Caco-2 (cell line): ENCODE measurements at regions not wholly inside any gene's neighbourhood (a gene's known extent, or its start where the extent isn't known, plus 50 kb on each side); places are given as distances from the start of the nearest gene placed in this dataset.

ENCODE experiments used
- BruUV-seq: library from RNA; stranded (reverse); fragments of 400-500 nt; replicated peaks from 2 replicates; lab custom pipeline; 2021; lab: Mats Ljungman, UMichigan
- CTCF ChIA-PET: fragments of 300-600 bp; sonication (Branson Sonifier 250); formaldehyde crosslinking; loops from one replicate; lab custom pipeline; 2022; ENCODE audit warnings: antibody characterized with exemption; lab: Charles Lee
- POLR2A ChIA-PET: fragments of 300-600 bp; sonication (Branson Sonifier 250); formaldehyde crosslinking; loops from one replicate; lab custom pipeline; 2022; ENCODE audit warnings: antibody characterized with exemption; lab: Charles Lee
- DNase-seq, 2 experiments: peaks; one replicate each; pipeline versions ENCODE4 v3.0.0 to v3.0.0-alpha.2; 2020 to 2022
- H3K27me3 ChIP-seq: replicated peaks from 2 replicates; pipeline ENCODE4 v1.6.0; 2011; ENCODE audit warnings: low read length; ENCODE audit not compliant: control insufficient read depth, insufficient read depth
- H3K36me3 ChIP-seq: 2 replicates; pipeline ENCODE4 v1.5.1; 2011; ENCODE audit warnings: low read length; ENCODE audit not compliant: control insufficient read depth, insufficient read depth
- H3K4me1 ChIP-seq: fragments of 250-450 bp; sonication (Bioruptor Pico); 2 replicates; pipeline ENCODE4 v1.5.1; 2020; ENCODE audit warnings: mild to moderate bottlenecking
- H3K4me3 ChIP-seq: 2 replicates; pipeline ENCODE4 v1.5.1; 2011; ENCODE audit warnings: low read depth, mild to moderate bottlenecking, control low read depth, low read length
- H3K9me3 ChIP-seq: fragments of 250-450 bp; sonication (Bioruptor Pico); 2 replicates; pipeline ENCODE4 v1.5.1; 2020; ENCODE audit warnings: mild to moderate bottlenecking, moderate library complexity
- H3K27ac Mint-ChIP-seq: one replicate; pipeline ENCODE4 v1.8.0; 2022; ENCODE audit warnings: mixed read lengths; ENCODE audit not compliant: unreplicated experiment
- H3K27me3 Mint-ChIP-seq: one replicate; pipeline ENCODE4 v1.8.0; 2022; ENCODE audit warnings: mixed read lengths; ENCODE audit not compliant: insufficient read depth, unreplicated experiment
- H3K36me3 Mint-ChIP-seq: one replicate; pipeline ENCODE4 v1.8.0; 2022; ENCODE audit warnings: mild to moderate bottlenecking, mixed read lengths; ENCODE audit not compliant: insufficient read depth, unreplicated experiment
- H3K4me1 Mint-ChIP-seq: one replicate; pipeline ENCODE4 v1.8.0; 2022; ENCODE audit warnings: low read depth, mixed read lengths; ENCODE audit not compliant: unreplicated experiment
- H3K4me3 Mint-ChIP-seq: one replicate; pipeline ENCODE4 v1.8.0; 2022; ENCODE audit warnings: mild to moderate bottlenecking, moderate library complexity, mixed read lengths; ENCODE audit not compliant: unreplicated experiment
- H3K9me3 Mint-ChIP-seq: one replicate; pipeline ENCODE4 v1.8.0; 2022; ENCODE audit warnings: mixed read lengths; ENCODE audit not compliant: unreplicated experiment
- CTCF ChIP-seq, 2 experiments: fragments of 200-600 bp in 1 of 2; IDR thresholded peaks; 1 replicate in 1 of 2; 2 replicates in 1 of 2; pipeline versions ENCODE4 v1.5.1 to v1.8.0; 2011 to 2022; ENCODE audit warnings: antibody characterized with exemption in 1 of 2, control low read depth in 1 of 2, inconsistent platforms in 1 of 2, low read depth in 1 of 2, low read length in 1 of 2, mild to moderate bottlenecking in 1 of 2, moderate library complexity in 1 of 2; ENCODE audit not compliant: insufficient read depth in 1 of 2, severe bottlenecking in 1 of 2, unreplicated experiment in 1 of 2
- intact Hi-C: fragments of 100-400 bp; cut with micrococcal nuclease; formaldehyde crosslinking; loops from one replicate; pipeline ENCODE4 v1.10.0; 2022; ENCODE audit not compliant: unreplicated experiment

GRCh38 chr4:29566371-29566770, 1153.8 kb upstream of the PCDH7 start:
- no peak overlapping the region for H3K27ac Mint-ChIP-seq
- Histone ChIP-seq H3K4me1 (no peaks in the 10 kb centered on the region), H3K36me3 (no peaks in the 10 kb centered on the region), H3K27me3 (no peaks in the 10 kb centered on the region), H3K9me3 (no peaks in the 10 kb centered on the region), H3K4me3 (no peak overlapping the region)
- H3K4me3 Mint-ChIP-seq, result no peak overlapping the region
- no peaks in the 10 kb centered on the region for H3K9me3 Mint-ChIP-seq
- intact Hi-C loops, result no loop called here
- no peaks in the 10 kb centered on the region for H3K4me1 Mint-ChIP-seq
- no peak for DNase-seq
- ChIA-PET POLR2A (no interaction called here), CTCF (no interaction called here)
- no peak for TF ChIP-seq CTCF (IDR thresholded peaks at IDR 0.05; ENCODE audit: insufficient read depth in 1 of 2, low read depth in 1 of 2, low read length in 1 of 2, severe bottlenecking in 1 of 2, unreplicated experiment in 1 of 2)
- no TSS peak for BruUV-seq
- no peaks in the 10 kb centered on the region for H3K27me3 Mint-ChIP-seq
- H3K36me3 Mint-ChIP-seq, result no peaks in the 10 kb centered on the region

DNA sequence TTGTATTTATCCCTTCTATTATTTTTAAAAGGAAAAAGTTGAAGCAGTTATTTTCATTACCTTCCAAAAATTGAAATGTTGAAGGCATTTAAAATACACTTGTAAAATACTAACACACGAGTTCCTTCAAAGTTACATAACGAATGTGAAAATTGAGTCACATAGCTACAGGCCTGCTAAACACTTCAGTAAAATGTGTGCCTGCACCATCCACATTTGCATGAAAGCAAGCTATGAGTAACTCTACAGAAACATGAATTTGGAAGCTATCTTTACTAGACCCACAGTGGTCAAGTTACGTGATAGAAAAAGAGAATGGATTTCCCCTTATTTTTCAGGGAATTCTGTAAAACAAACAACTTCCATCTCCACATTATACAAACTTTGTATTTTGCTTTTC, 1148.8 kb upstream of the PCDH7 start:
- no peaks in the 10 kb centered on the region for H3K36me3 Mint-ChIP-seq
- H3K36me3 ChIP-seq, result no peaks in the 10 kb centered on the region
- DNase-seq, result no peak
- CTCF ChIA-PET, result no interaction called here
- no peak overlapping the region for H3K4me3 ChIP-seq
- no peak overlapping the region for H3K27ac Mint-ChIP-seq
- H3K9me3 Mint-ChIP-seq, result no peaks in the 10 kb centered on the region
- POLR2A ChIA-PET, result no interaction called here
- intact Hi-C loops, result no loop called here
- BruUV-seq, result no TSS peak
- H3K27me3 ChIP-seq, result no peaks in the 10 kb centered on the region
- H3K9me3 ChIP-seq, result no peaks in the 10 kb centered on the region
- H3K27me3 Mint-ChIP-seq, result peaks cover 2% of the 10 kb centered on the region
- no peak for TF ChIP-seq CTCF (IDR thresholded peaks at IDR 0.05; ENCODE audit: insufficient read depth in 1 of 2, low read depth in 1 of 2, low read length in 1 of 2, severe bottlenecking in 1 of 2, unreplicated experiment in 1 of 2)
- H3K4me1 ChIP-seq, result no peaks in the 10 kb centered on the region
- H3K4me1 Mint-ChIP-seq, result no peaks in the 10 kb centered on the region
- no peak overlapping the region for H3K4me3 Mint-ChIP-seq

- no peak overlapping the region for H3K4me3 ChIP-seq
- no peak for TF ChIP-seq CTCF (IDR thresholded peaks at IDR 0.05; ENCODE audit: insufficient read depth in 1 of 2, low read depth in 1 of 2, low read length in 1 of 2, severe bottlenecking in 1 of 2, unreplicated experiment in 1 of 2)
- H3K27me3 ChIP-seq, result no peaks in the 10 kb centered on the region
- peaks cover 2% of the 10 kb centered on the region for H3K27me3 Mint-ChIP-seq
- H3K27ac Mint-ChIP-seq, result no peak overlapping the region
- H3K9me3 ChIP-seq, result no peaks in the 10 kb centered on the region
- ChIA-PET POLR2A (no interaction called here), CTCF (no interaction called here)
- H3K36me3 Mint-ChIP-seq, result no peaks in the 10 kb centered on the region
- H3K36me3 ChIP-seq, result no peaks in the 10 kb centered on the region
- H3K4me1 ChIP-seq, result no peaks in the 10 kb centered on the region
- no peak for DNase-seq
- BruUV-seq, result no TSS peak
- intact Hi-C loops, result no loop called here
- H3K9me3 Mint-ChIP-seq, result no peaks in the 10 kb centered on the region
- H3K4me3 Mint-ChIP-seq, result no peak overlapping the region
- no peaks in the 10 kb centered on the region for H3K4me1 Mint-ChIP-seq
Observed at GRCh38 chr4:29578329-29578728, 1141.8 kb upstream of the PCDH7 start.
